ENCODE measurements at regions not wholly inside any gene's neighbourhood (a gene's known extent, or its start where the extent isn't known, plus 50 kb on each side); places are given as distances from the start of the nearest gene placed in this dataset.

DNA sequence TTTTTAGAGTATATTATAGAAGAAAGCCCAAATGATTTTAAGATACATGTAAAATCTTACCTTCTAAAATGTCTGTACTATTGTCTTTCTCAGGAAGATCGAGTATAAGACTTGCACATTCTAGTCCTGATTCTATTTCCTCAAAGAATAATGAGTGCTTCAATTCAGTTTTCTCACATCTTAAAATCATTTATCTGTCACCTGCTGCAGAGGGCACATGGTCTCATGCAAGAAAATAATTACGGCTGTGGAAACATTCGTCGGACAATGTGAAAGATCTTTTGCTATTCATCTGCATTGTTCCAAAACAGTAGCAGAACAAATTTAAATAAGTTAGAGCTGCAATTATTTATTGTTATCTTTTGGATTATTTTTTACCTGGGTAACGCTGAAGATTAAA, 1403.5 kb downstream of the PCDH9 start:
- TF ChIP-seq CTCF (IDR thresholded peaks at IDR 0.05) (no peak), POLR2A (IDR thresholded peaks at IDR 0.05) (no peak)
